HEK293 (cell line): ENCODE measurements at regions not wholly inside any gene's neighbourhood (a gene's known extent, or its start where the extent isn't known, plus 50 kb on each side); places are given as distances from the start of the nearest gene placed in this dataset.

Source experiments
- CTCF ChIA-PET: fragments of 350-600 bp; formaldehyde crosslinking; extraction: SDS; loops from one replicate; lab custom pipeline; 2021; ENCODE audit warnings: antibody characterized with exemption; lab: Yijun Ruan, JAX
- POLR2A ChIA-PET: fragments of 300-600 bp; formaldehyde crosslinking; extraction: SDS; loops from one replicate; lab custom pipeline; 2020; ENCODE audit warnings: antibody characterized with exemption, inconsistent platforms; lab: Yijun Ruan, JAX
- H3K27ac ChIP-seq: fragments of 200-500 bp; sonication (Bioruptor generic); 2 replicates; pipeline ENCODE4 v1.5.1; 2014; ENCODE audit warnings: low read depth, low read length, control low read depth, inconsistent platforms; ENCODE audit errors: extremely low read depth
- H3K36me3 ChIP-seq, 2 experiments: fragments of 200-500 bp in 1 of 2; sonication (Bioruptor generic) in 1 of 2; 1 replicate in 1 of 2; 2 replicates in 1 of 2; pipeline ENCODE4 v1.5.1; 2014 to 2017; ENCODE audit warnings: inconsistent platforms in 2 of 2, low read length in 2 of 2; ENCODE audit not compliant: control insufficient read depth in 2 of 2, insufficient read depth in 1 of 2
- H3K4me1 ChIP-seq: fragments of 200-500 bp; sonication (Bioruptor generic); 2 replicates; pipeline ENCODE4 v1.5.1; 2014; ENCODE audit warnings: mild to moderate bottlenecking, low read length, inconsistent platforms; ENCODE audit not compliant: control insufficient read depth, insufficient read depth
- H3K4me3 ChIP-seq: 2 replicates; pipeline ENCODE4 v1.5.1; 2011; ENCODE audit warnings: low read depth, mild to moderate bottlenecking, control low read depth, low read length, moderate library complexity
- H3K9me3 ChIP-seq: fragments of 200-500 bp; sonication (Bioruptor generic); 2 replicates; pipeline ENCODE4 v1.5.1; 2014; ENCODE audit warnings: low read depth, low read length, inconsistent platforms; ENCODE audit not compliant: control insufficient read depth, insufficient read depth
- EGR2 ChIP-seq: fragments of 450-650 bp; formaldehyde crosslinking; IDR thresholded peaks from 2 replicates; pipeline ENCODE4 v1.5.1; 2016; ENCODE audit warnings: low read depth, missing biosample characterization, missing genetic modification characterization
- GFI1B ChIP-seq: fragments of 450-650 bp; formaldehyde crosslinking; IDR thresholded peaks from 2 replicates; pipeline ENCODE4 v1.5.1; 2016; ENCODE audit warnings: missing biosample characterization, missing genetic modification characterization
- GLIS2 ChIP-seq: fragments of 450-650 bp; formaldehyde crosslinking; IDR thresholded peaks from 2 replicates; pipeline ENCODE4 v1.5.1; 2016; ENCODE audit warnings: missing biosample characterization, missing genetic modification characterization
- KLF17 ChIP-seq: fragments of 450-650 bp; formaldehyde crosslinking; IDR thresholded peaks from 2 replicates; pipeline ENCODE4 v1.5.1; 2016; ENCODE audit warnings: missing biosample characterization, missing genetic modification characterization
- KLF9 ChIP-seq: fragments of 450-650 bp; formaldehyde crosslinking; IDR thresholded peaks from 2 replicates; pipeline ENCODE4 v1.5.1; 2016; ENCODE audit warnings: missing biosample characterization, missing genetic modification characterization, low read depth
- PATZ1 ChIP-seq: fragments of 450-650 bp; formaldehyde crosslinking; IDR thresholded peaks from 2 replicates; pipeline ENCODE4 v1.5.1; 2016; ENCODE audit warnings: missing biosample characterization, missing genetic modification characterization
- YY2 ChIP-seq: fragments of 450-650 bp; formaldehyde crosslinking; IDR thresholded peaks from 2 replicates; pipeline ENCODE4 v1.5.1; 2016; ENCODE audit warnings: missing biosample characterization, missing genetic modification characterization
- ZBTB10 ChIP-seq: fragments of 450-650 bp; formaldehyde crosslinking; IDR thresholded peaks from 2 replicates; pipeline ENCODE4 v1.5.1; 2016; ENCODE audit warnings: missing biosample characterization, missing genetic modification characterization
- ZBTB20 ChIP-seq: fragments of 450-650 bp; formaldehyde crosslinking; IDR thresholded peaks from 2 replicates; pipeline ENCODE4 v1.5.1; 2016; ENCODE audit warnings: missing biosample characterization, missing genetic modification characterization
- ZFP3 ChIP-seq: fragments of 450-650 bp; formaldehyde crosslinking; IDR thresholded peaks from 2 replicates; pipeline ENCODE4 v1.5.1; 2016; ENCODE audit warnings: low read depth, missing biosample characterization, missing genetic modification characterization
- ZNF16 ChIP-seq: fragments of 450-650 bp; formaldehyde crosslinking; IDR thresholded peaks from 2 replicates; pipeline ENCODE4 v1.5.1; 2016; ENCODE audit warnings: low read depth, missing biosample characterization, missing genetic modification characterization
- ZNF18 ChIP-seq: fragments of 450-650 bp; formaldehyde crosslinking; IDR thresholded peaks from 2 replicates; pipeline ENCODE4 v1.5.1; 2016; ENCODE audit warnings: missing biosample characterization, missing genetic modification characterization
- ZNF223 ChIP-seq: fragments of 450-650 bp; formaldehyde crosslinking; IDR thresholded peaks from 2 replicates; pipeline ENCODE4 v1.5.1; 2016; ENCODE audit warnings: missing biosample characterization, missing genetic modification characterization
- ZNF324 ChIP-seq: fragments of 450-650 bp; formaldehyde crosslinking; IDR thresholded peaks from 2 replicates; pipeline ENCODE4 v1.5.1; 2016; ENCODE audit warnings: missing biosample characterization, missing genetic modification characterization
- ZNF529 ChIP-seq: fragments of 450-650 bp; formaldehyde crosslinking; IDR thresholded peaks from 2 replicates; pipeline ENCODE4 v1.5.1; 2017; ENCODE audit warnings: missing genetic modification characterization, missing biosample characterization; ENCODE audit not compliant: insufficient replicate concordance
- ZNF621 ChIP-seq: fragments of 450-650 bp; formaldehyde crosslinking; IDR thresholded peaks from 2 replicates; pipeline ENCODE4 v1.5.1; 2017; ENCODE audit warnings: missing biosample characterization, missing genetic modification characterization
- ZNF660 ChIP-seq: fragments of 450-650 bp; IDR thresholded peaks from 2 replicates; pipeline ENCODE4 v1.5.1; 2018; ENCODE audit warnings: missing biosample characterization, mild to moderate bottlenecking, missing genetic modification characterization
- ZSCAN18 ChIP-seq: fragments of 450-650 bp; formaldehyde crosslinking; IDR thresholded peaks from 2 replicates; pipeline ENCODE4 v1.5.1; 2016; ENCODE audit warnings: missing biosample characterization, missing genetic modification characterization
- TF ChIP-seq, protein P1 (sequence below): fragments of 450-650 bp; formaldehyde crosslinking; optimal IDR thresholded peaks from 2 replicates; pipeline ENCODE3; 2016; ENCODE audit warnings: missing biosample characterization, mild to moderate bottlenecking, missing genetic modification characterization
- TF ChIP-seq, protein P2 (sequence below): fragments of 450-650 bp; formaldehyde crosslinking; IDR thresholded peaks from 2 replicates; pipeline ENCODE4 v1.5.1; 2017; ENCODE audit warnings: missing biosample characterization, missing genetic modification characterization

- POLR2A ChIA-PET: no interaction called here
- Histone ChIP-seq H3K27ac (no peak overlapping the region), H3K4me3 (no peak overlapping the region), H3K36me3 (no peaks in the 10 kb centered on the region), H3K4me1 (no peaks in the 10 kb centered on the region), H3K9me3 (no peaks in the 10 kb centered on the region)
- CTCF ChIA-PET: interaction anchor here (0.6 kb wide), 1 partner anchor 8 kb away, joined by 3 read pairs; no protein-coding TSS in a partner anchor
- TF ChIP-seq ZBTB20 (tag by site-specific recombination): no peak
- TF ChIP-seq ZNF529 (tag by site-specific recombination): no peak
- TF ChIP-seq EGR2: no peak
- TF ChIP-seq, protein P1, sequence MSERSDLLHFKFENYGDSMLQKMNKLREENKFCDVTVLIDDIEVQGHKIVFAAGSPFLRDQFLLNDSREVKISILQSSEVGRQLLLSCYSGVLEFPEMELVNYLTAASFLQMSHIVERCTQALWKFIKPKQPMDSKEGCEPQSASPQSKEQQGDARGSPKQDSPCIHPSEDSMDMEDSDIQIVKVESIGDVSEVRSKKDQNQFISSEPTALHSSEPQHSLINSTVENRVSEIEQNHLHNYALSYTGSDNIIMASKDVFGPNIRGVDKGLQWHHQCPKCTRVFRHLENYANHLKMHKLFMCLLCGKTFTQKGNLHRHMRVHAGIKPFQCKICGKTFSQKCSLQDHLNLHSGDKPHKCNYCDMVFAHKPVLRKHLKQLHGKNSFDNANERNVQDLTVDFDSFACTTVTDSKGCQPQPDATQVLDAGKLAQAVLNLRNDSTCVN (tag by site-specific recombination): no peak
- TF ChIP-seq GLIS2 (tag by site-specific recombination): no peak
- no peak for TF ChIP-seq ZNF660 (tag by site-specific recombination)
- TF ChIP-seq GFI1B (tag by site-specific recombination): no peak
- TF ChIP-seq PATZ1 (tag by site-specific recombination): no peak
- no peak for TF ChIP-seq ZNF223
- no peak for TF ChIP-seq ZNF621 (tag by site-specific recombination)
Measured at GRCh38 chr5:40384782-40385390, 294.8 kb upstream of the PTGER4 start.

DNA sequence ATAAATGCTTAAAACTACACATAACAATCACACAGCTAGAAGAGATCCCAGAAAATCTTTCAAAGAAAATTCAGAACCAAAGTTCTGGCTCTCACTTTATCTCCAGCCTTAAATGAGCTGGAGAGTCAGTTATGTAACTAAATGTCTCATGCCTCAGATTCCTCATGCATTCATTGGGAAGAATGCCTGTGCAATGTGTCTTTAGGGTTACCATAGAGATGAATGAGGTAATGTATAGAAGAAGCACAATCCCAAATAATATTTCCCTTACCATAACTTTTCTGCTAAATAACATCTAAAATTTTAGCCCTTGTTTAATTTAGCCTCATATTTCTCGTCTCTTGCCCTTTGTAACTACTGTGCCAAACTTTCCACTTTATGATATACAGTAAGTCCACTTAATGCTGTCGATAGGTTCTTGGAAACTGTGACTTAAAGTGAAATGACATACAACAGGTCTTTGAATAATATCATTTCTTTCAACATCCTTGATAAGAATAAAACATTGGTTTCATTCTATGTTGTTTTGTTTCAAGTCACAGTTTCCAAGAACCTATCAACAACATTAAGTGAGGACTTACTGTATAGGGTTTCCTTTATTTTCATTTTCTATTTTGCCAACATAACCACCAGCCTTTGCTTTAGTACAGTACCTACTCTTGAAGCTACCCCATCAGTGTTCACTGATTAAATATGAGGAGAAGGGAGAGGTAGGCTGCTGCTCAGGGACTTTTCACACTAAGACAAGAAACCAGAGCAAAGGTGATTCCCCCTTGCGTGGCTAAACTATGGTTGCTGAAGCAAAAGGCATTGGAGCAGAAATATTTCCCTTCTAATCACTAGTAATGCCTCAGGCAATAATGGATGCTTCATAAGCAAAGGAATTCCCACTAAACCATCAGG, 295.7 kb upstream of the PTGER4 start:
- Histone ChIP-seq H3K4me1 (no peaks in the 10 kb centered on the region), H3K9me3 (no peaks in the 10 kb centered on the region), H3K4me3 (no peak overlapping the region), H3K36me3 (no peaks in the 10 kb centered on the region), H3K27ac (no peak overlapping the region)
- CTCF ChIA-PET: no interaction called here
- POLR2A ChIA-PET: no interaction called here
- TF ChIP-seq ZNF18: no peak
- TF ChIP-seq ZSCAN18 (tag by site-specific recombination): no peak
- no peak for TF ChIP-seq YY2
- TF ChIP-seq ZFP3: no peak
- TF ChIP-seq ZNF16 (tag by site-specific recombination): no peak
- no peak for TF ChIP-seq ZBTB10 (tag by site-specific recombination)
- TF ChIP-seq, protein P2, sequence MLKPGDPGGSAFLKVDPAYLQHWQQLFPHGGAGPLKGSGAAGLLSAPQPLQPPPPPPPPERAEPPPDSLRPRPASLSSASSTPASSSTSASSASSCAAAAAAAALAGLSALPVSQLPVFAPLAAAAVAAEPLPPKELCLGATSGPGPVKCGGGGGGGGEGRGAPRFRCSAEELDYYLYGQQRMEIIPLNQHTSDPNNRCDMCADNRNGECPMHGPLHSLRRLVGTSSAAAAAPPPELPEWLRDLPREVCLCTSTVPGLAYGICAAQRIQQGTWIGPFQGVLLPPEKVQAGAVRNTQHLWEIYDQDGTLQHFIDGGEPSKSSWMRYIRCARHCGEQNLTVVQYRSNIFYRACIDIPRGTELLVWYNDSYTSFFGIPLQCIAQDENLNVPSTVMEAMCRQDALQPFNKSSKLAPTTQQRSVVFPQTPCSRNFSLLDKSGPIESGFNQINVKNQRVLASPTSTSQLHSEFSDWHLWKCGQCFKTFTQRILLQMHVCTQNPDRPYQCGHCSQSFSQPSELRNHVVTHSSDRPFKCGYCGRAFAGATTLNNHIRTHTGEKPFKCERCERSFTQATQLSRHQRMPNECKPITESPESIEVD (tag by site-specific recombination): no peak
- TF ChIP-seq ZNF324 (tag by site-specific recombination): no peak
- TF ChIP-seq KLF9: no peak
- TF ChIP-seq KLF17 (tag by site-specific recombination): no peak
